ENCODE measurements at regions not wholly inside any gene's neighbourhood (a gene's known extent, or its start where the extent isn't known, plus 50 kb on each side); places are given as distances from the start of the nearest gene placed in this dataset.

GRCh38 chr6:4549556-4550226 lies 226.5 kb upstream of the CDYL start:
- no peak for DNase-seq

- DNase-seq: no peak
These were observed 230.3 kb upstream of the CDYL start for GRCh38 chr6:4545893-4546292.

- no peak for DNase-seq
These were observed 232.6 kb upstream of the CDYL start for GRCh38 chr6:4543596-4543995.

- no peak for DNase-seq
These were observed 242.6 kb upstream of the CDYL start for GRCh38 chr6:4533576-4533975.

- no peak for DNase-seq
These were observed 244.8 kb upstream of the CDYL start for GRCh38 chr6:4531406-4531805.

GRCh38 chr6:4522453-4522852 lies 253.8 kb upstream of the CDYL start:
- no peak for DNase-seq

- no peak for DNase-seq
These were observed 255.1 kb upstream of the CDYL start for GRCh38 chr6:4521070-4521469.

GRCh38 chr6:4518506-4518905 lies 257.7 kb upstream of the CDYL start:
- DNase-seq: no peak

GRCh38 chr6:4516206-4516605 lies 260.0 kb upstream of the CDYL start:
- no peak for DNase-seq

GRCh38 chr6:4513561-4513960 lies 262.6 kb upstream of the CDYL start:
- no peak for DNase-seq

- no peak for DNase-seq
These were observed 264.1 kb upstream of the CDYL start for GRCh38 chr6:4512051-4512471.

- DNase-seq: no peak
These were observed 264.6 kb upstream of the CDYL start for GRCh38 chr6:4511641-4512020.

GRCh38 chr6:4510906-4511640 lies 265.1 kb upstream of the CDYL start:
- DNase-seq: no peak

GRCh38 chr6:4510317-4510716 lies 265.9 kb upstream of the CDYL start:
- no peak for DNase-seq

GRCh38 chr6:4509506-4509905 lies 266.7 kb upstream of the CDYL start:
- no peak for DNase-seq

- DNase-seq: no peak
These were observed 269.4 kb upstream of the CDYL start for GRCh38 chr6:4506792-4507191.

- DNase-seq: no peak
These were observed 270.0 kb upstream of the CDYL start for GRCh38 chr6:4506223-4506622.

GRCh38 chr6:4504700-4505099 lies 271.5 kb upstream of the CDYL start:
- DNase-seq: no peak

- no peak for DNase-seq
These were observed 272.5 kb upstream of the CDYL start for GRCh38 chr6:4503700-4504099.

- DNase-seq: no peak
These were observed 279.9 kb upstream of the CDYL start for GRCh38 chr6:4496284-4496683.

- DNase-seq: no peak
These were observed 284.5 kb upstream of the CDYL start for GRCh38 chr6:4491501-4492260.

GRCh38 chr6:4489538-4489937 lies 286.7 kb upstream of the CDYL start:
- no peak for DNase-seq

GRCh38 chr6:4488389-4488788 lies 287.8 kb upstream of the CDYL start:
- DNase-seq: no peak

- DNase-seq: no peak
These were observed 288.7 kb upstream of the CDYL start for GRCh38 chr6:4487538-4487937.
